BLaER1 treated with 17β-estradiol and CSF1 and Interleukin-3, amounts not matched to agents 10 nM and 100 nM (cell line): ENCODE measurements at regions not wholly inside any gene's neighbourhood (a gene's known extent, or its start where the extent isn't known, plus 50 kb on each side); places are given as distances from the start of the nearest gene placed in this dataset.

Experiments
- H3K27ac ChIP-seq, 11 experiments: shearing (Covaris generic); formaldehyde crosslinking; 2 replicates each; pipeline ENCODE4 v1.8.1; 2022
- H3K27me3 ChIP-seq, 11 experiments: shearing (Covaris generic); formaldehyde crosslinking; 2 replicates each; pipeline ENCODE4 v1.8.1; 2022
- H3K36me3 ChIP-seq, 11 experiments: shearing (Covaris generic); formaldehyde crosslinking; 2 replicates each; pipeline ENCODE4 v1.8.1; 2022
- H3K4me1 ChIP-seq, 10 experiments: shearing (Covaris generic); formaldehyde crosslinking; 2 replicates each; pipeline ENCODE4 v1.8.1; 2022
- H3K4me2 ChIP-seq, 11 experiments: shearing (Covaris generic); formaldehyde crosslinking; 2 replicates each; pipeline ENCODE4 v1.8.1; 2022
- H3K4me3 ChIP-seq, 10 experiments: shearing (Covaris generic); formaldehyde crosslinking; 2 replicates each; pipeline ENCODE4 v1.8.1; 2022
- H3K9ac ChIP-seq, 11 experiments: shearing (Covaris generic); formaldehyde crosslinking; 2 replicates each; pipeline ENCODE4 v1.8.1; 2022
- H3K9me3 ChIP-seq, 11 experiments: shearing (Covaris generic); formaldehyde crosslinking; replicated peaks in 1 of 11; 2 replicates each; pipeline ENCODE4 v1.8.1; 2022
- H4K20me1 ChIP-seq, 11 experiments: shearing (Covaris generic); formaldehyde crosslinking; 2 replicates each; pipeline ENCODE4 v1.8.1; 2022
- Cebpa-rat ChIP-seq, 11 experiments: shearing (Covaris generic); IDR thresholded peaks; 2 replicates each; pipeline ENCODE4 v1.8.1; 2022

DNA sequence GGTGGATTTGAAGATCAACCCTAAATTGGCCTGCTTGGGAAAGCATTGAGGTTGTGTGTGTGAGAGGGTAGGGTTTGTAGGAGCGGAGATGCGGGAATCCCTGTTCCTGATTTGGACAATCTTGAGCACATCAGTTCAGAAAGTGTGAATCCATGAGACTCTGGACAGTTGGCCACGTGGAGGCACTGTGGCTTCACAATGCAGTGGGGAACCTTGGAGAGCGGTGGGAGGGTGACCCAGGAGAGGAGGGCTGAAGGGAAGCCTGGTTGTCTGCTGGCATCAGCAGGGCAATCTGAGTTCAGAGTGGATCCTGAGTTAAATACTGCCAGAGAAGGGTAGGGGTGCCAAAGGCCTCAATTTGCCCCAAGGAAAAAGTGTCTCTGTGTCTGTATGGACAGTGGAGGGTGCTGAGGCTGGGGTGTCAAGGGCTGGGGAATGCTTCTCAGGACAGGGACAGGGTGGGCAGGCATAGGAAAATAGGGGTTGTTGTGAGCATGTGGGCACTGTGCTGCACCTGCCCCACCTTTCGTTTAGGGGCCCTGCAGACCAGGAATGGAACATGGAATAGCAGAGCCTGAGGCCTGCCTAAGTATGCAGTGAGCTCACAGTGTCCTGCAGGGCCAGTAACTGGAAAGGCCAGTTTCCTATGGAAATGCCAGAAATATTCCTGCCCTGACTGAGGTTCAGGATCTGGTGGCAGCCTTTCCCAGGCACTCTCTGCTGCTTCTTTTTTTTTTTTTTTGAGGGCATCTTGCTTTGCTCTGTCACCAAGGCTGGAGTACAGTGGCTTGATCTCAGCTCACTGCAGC lies 162.9 kb upstream of the PRSS58 start:
- no peaks in the 10 kb centered on the region for H4K20me1 ChIP-seq
- peak overlapping the region in 2 of 11 experiments; percentile 11 to 23; a peak in 2 of 22 replicates for H3K4me2 ChIP-seq
- TF ChIP-seq Cebpa-rat (IDR thresholded peaks at IDR 0.05) = no peak
- no peaks in the 10 kb centered on the region for H3K9me3 ChIP-seq
- peaks cover 18 to 70% (median 47%) of the 10 kb centered on the region in 10 experiments for H3K4me1 ChIP-seq
- H3K36me3 ChIP-seq = no peaks in the 10 kb centered on the region
- H3K9ac ChIP-seq = no peak overlapping the region
- H3K4me3 ChIP-seq = no peak overlapping the region
- H3K27me3 ChIP-seq = no peaks in the 10 kb centered on the region
- H3K27ac ChIP-seq = no peak overlapping the region

GRCh38 chr7:142418326-142418725 lies 160.5 kb upstream of the PRSS58 start:
- no peaks in the 10 kb centered on the region for H3K27me3 ChIP-seq
- peak overlapping the region in 7 of 11 experiments; percentile 22 to 66 (median 54); a peak in 14 of 22 replicates for H3K27ac ChIP-seq
- H3K36me3 ChIP-seq = no peaks in the 10 kb centered on the region
- TF ChIP-seq Cebpa-rat (IDR thresholded peaks at IDR 0.05) = no peak
- peak overlapping the region; percentile 53 to 80 (median 71) for H3K4me2 ChIP-seq
- H3K4me3 ChIP-seq = no peak overlapping the region
- H3K9me3 ChIP-seq = no peaks in the 10 kb centered on the region
- H3K4me1 ChIP-seq = peaks cover 19 to 51% (median 36%) of the 10 kb centered on the region in 10 experiments
- no peaks in the 10 kb centered on the region for H4K20me1 ChIP-seq
- peak overlapping the region in 8 of 11 experiments; percentile 2 to 64 (median 40); a peak in 11 of 22 replicates for H3K9ac ChIP-seq

DNA sequence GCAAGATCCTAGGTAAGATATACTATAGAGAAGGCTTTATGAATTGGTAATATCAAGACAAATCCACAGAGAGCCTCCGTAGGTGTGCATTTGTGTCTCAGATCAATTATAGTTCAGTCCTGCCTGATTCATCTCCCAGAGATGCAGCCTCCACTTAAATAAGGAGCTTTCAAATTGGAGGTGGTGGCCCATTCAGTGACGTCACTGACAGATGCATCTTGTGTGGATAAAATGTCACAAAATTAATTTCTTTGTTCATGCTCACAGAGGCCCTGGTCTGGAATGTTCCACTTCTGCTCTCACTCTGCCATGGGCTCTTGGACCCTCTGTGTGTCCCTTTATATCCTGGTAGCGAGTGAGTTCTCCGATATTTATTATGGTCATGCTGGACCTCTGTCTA lies 157.1 kb upstream of the PRSS58 start:
- Histone ChIP-seq H3K9ac (no peak overlapping the region; a peak in 1 of 22 replicates), H3K27me3 (no peaks in the 10 kb centered on the region)

DNA sequence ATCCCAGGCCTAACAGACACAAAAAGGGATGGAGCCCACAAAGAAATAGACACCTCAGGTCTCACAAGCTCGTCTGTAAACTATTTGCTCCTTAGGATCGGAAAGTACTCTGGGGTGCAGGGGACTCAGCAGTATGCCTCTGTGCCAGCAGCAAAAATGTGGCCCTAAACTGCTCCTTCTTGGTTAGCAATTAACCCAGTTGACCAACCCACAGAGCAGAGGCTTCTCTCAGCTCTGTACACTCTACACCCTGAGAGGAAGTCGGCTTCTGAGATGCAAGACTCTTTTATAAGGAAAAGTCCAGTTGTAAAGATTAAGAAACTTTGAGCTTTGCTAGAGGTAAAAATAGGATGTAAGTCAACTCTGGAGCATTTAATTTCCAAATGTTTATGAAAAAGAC lies 156.3 kb upstream of the PRSS58 start:
- H3K4me1 ChIP-seq = peaks cover 17 to 36% (median 28%) of the 10 kb centered on the region in 10 experiments
- H3K36me3 ChIP-seq = no peaks in the 10 kb centered on the region
- no peak overlapping the region for H3K4me2 ChIP-seq
- no peaks in the 10 kb centered on the region for H3K9me3 ChIP-seq
- TF ChIP-seq Cebpa-rat (IDR thresholded peaks at IDR 0.05) = no peak
- H3K27me3 ChIP-seq = no peaks in the 10 kb centered on the region
- H3K4me3 ChIP-seq = no peak overlapping the region
- no peak overlapping the region for H3K9ac ChIP-seq
- H4K20me1 ChIP-seq = no peaks in the 10 kb centered on the region
- H3K27ac ChIP-seq = no peak overlapping the region

More for the DNA sequence above, 157.1 kb upstream of the PRSS58 start:
- peaks cover 13 to 39% (median 29%) of the 10 kb centered on the region in 10 experiments for H3K4me1 ChIP-seq
- no peak overlapping the region for H3K27ac ChIP-seq
- H3K9me3 ChIP-seq = no peaks in the 10 kb centered on the region
- H3K4me3 ChIP-seq = no peak overlapping the region
- H4K20me1 ChIP-seq = no peaks in the 10 kb centered on the region
- TF ChIP-seq Cebpa-rat (IDR thresholded peaks at IDR 0.05) = no peak
- no peaks in the 10 kb centered on the region for H3K36me3 ChIP-seq
- no peak overlapping the region for H3K4me2 ChIP-seq

DNA sequence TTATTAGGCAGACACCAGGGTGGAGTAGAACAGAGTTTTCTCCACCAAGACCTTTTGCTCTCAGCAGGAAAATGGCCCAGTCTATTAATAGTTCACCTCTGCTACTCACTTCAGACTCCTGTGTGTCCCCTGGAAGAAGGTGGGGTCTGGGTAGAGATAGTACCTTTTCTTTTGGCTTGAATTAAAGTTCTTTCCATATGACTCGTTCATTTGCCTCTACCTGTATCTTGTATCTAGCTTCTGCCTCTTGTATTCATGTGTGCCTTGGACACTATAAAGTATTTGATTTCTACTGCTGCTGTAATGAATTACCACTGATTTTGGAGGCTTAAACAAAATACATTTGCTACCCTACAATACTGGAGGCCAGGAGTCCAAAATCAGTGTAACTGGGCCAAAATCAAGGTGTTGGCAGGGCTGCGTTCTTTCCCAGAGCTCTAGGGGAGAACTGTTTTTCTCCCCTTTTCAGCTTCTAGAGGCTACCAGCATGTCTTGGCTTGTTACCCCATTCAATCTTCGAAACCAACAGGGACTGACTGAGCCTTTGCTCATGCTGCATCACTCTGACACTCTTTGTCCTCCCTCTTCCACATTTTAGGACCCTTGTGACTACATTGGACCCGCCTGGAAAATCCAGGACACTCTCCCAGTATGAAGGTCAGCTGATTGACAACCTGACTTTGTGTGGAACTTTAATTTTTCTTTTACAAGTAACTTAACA lies 155.6 kb upstream of the PRSS58 start:
- H3K4me3 ChIP-seq = no peak overlapping the region
- H4K20me1 ChIP-seq = no peaks in the 10 kb centered on the region
- no peaks in the 10 kb centered on the region for H3K27me3 ChIP-seq
- TF ChIP-seq Cebpa-rat (IDR thresholded peaks at IDR 0.05) = no peak
- H3K9me3 ChIP-seq = no peaks in the 10 kb centered on the region
- peaks cover 21 to 36% (median 28%) of the 10 kb centered on the region in 10 experiments for H3K4me1 ChIP-seq
- no peak overlapping the region for H3K4me2 ChIP-seq
- no peak overlapping the region for H3K9ac ChIP-seq
- H3K36me3 ChIP-seq = no peaks in the 10 kb centered on the region
- H3K27ac ChIP-seq = no peak overlapping the region

- H4K20me1 ChIP-seq = no peaks in the 10 kb centered on the region
- H3K27me3 ChIP-seq = no peaks in the 10 kb centered on the region
- H3K27ac ChIP-seq = no peak overlapping the region
- peaks cover 17 to 34% (median 27%) of the 10 kb centered on the region in 10 experiments for H3K4me1 ChIP-seq
- TF ChIP-seq Cebpa-rat (IDR thresholded peaks at IDR 0.05) = no peak
- no peak overlapping the region for H3K4me2 ChIP-seq
- H3K4me3 ChIP-seq = no peak overlapping the region
- H3K9ac ChIP-seq = no peak overlapping the region
- H3K9me3 ChIP-seq = no peaks in the 10 kb centered on the region
- H3K36me3 ChIP-seq = no peaks in the 10 kb centered on the region
These were observed 154.8 kb upstream of the PRSS58 start for GRCh38 chr7:142412551-142413193.

GRCh38 chr7:142409471-142409870 lies 151.6 kb upstream of the PRSS58 start:
- Histone ChIP-seq H3K9me3 (no peaks in the 10 kb centered on the region), H3K9ac (no peak overlapping the region), H3K4me1 (peaks cover 12 to 22% (median 17%) of the 10 kb centered on the region in 10 experiments; a peak in 19 of 20 replicates), H3K4me3 (no peak overlapping the region), H3K4me2 (peak overlapping the region in 4 of 11 experiments; percentile 14 to 48 (median 34); a peak in 6 of 22 replicates), H4K20me1 (no peaks in the 10 kb centered on the region), H3K27ac (no peak overlapping the region), H3K27me3 (no peaks in the 10 kb centered on the region), H3K36me3 (no peaks in the 10 kb centered on the region)
- no peak for TF ChIP-seq Cebpa-rat (IDR thresholded peaks at IDR 0.05)

DNA sequence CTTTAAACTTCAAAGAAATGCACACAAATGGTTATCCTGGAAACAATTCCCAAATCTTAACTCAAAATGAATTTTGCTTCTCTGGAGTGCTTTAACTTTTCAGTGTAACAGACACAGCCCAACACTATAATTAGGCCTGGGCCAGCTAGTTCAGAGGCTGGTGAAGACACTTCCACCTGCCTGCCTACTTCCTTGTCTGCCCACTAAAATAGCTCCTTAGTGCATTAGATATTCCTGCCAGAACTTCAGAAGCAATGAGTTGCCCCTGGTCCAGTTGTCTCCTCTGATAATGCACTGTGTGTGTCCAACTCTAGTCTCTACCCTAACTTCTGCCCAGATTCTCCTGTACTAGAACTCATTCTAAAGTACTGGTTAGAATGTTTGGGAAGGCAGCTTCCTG lies 150.9 kb upstream of the PRSS58 start:
- no peaks in the 10 kb centered on the region for H4K20me1 ChIP-seq
- no peak overlapping the region for H3K27ac ChIP-seq
- no peak for TF ChIP-seq Cebpa-rat (IDR thresholded peaks at IDR 0.05)
- H3K4me3 ChIP-seq = no peak overlapping the region
- H3K36me3 ChIP-seq = no peaks in the 10 kb centered on the region
- H3K9ac ChIP-seq = no peak overlapping the region
- peak overlapping the region in 10 of 11 experiments; percentile 24 to 65 (median 46); a peak in 17 of 22 replicates for H3K4me2 ChIP-seq
- no peaks in the 10 kb centered on the region for H3K9me3 ChIP-seq
- H3K4me1 ChIP-seq = peaks cover 12 to 22% (median 17%) of the 10 kb centered on the region in 10 experiments; a peak in 19 of 20 replicates
- no peaks in the 10 kb centered on the region for H3K27me3 ChIP-seq
